LNCaP clone FGC (cell line): ENCODE measurements at regions not wholly inside any gene's neighbourhood (a gene's known extent, or its start where the extent isn't known, plus 50 kb on each side); places are given as distances from the start of the nearest gene placed in this dataset.
"Not testable (repeated sequence)": the region's sequence is repeated elsewhere in the genome, so short reads cannot be mapped to it uniquely, and the experiment has no call there.

Experiments used
- DNase-seq: peaks from one replicate; pipeline ENCODE4 v3.0.0-alpha.2; 2011; ENCODE audit warnings: low read depth
- H3K4me3 ChIP-seq: 2 replicates; pipeline ENCODE4 v1.5.1; 2011; ENCODE audit warnings: mild to moderate bottlenecking, low read depth, low read length, control low read depth
- TF ChIP-seq, protein P1 (sequence below): IDR thresholded peaks from 2 replicates; pipeline ENCODE4 v1.5.1; 2012; ENCODE audit warnings: mild to moderate bottlenecking; ENCODE audit not compliant: control insufficient read depth, insufficient read depth; ENCODE audit errors: extremely low read depth

DNA sequence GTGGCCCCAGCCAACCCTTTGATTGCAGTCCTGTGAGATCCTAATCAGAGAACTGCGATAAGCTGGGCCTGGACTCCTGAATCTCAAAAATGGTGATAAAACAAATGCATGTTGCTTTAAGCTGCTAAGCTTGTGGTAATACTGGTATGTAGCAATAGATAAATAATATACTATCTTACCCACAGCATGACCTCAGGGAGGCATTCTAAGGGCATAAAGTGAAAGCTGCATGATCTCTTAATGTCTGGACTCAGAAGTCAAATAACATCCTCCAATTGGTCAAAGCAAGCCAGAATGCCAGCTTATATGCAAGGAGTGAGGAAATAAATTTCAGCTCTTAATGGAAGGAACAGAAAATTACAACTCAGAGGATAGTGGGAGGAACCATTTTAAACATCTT is 246.1 kb downstream of the FSIP2 start:
- no peak overlapping the region for H3K4me3 ChIP-seq
- no peak for DNase-seq
- TF ChIP-seq, protein P1, sequence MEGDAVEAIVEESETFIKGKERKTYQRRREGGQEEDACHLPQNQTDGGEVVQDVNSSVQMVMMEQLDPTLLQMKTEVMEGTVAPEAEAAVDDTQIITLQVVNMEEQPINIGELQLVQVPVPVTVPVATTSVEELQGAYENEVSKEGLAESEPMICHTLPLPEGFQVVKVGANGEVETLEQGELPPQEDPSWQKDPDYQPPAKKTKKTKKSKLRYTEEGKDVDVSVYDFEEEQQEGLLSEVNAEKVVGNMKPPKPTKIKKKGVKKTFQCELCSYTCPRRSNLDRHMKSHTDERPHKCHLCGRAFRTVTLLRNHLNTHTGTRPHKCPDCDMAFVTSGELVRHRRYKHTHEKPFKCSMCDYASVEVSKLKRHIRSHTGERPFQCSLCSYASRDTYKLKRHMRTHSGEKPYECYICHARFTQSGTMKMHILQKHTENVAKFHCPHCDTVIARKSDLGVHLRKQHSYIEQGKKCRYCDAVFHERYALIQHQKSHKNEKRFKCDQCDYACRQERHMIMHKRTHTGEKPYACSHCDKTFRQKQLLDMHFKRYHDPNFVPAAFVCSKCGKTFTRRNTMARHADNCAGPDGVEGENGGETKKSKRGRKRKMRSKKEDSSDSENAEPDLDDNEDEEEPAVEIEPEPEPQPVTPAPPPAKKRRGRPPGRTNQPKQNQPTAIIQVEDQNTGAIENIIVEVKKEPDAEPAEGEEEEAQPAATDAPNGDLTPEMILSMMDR = no peak

DNA sequence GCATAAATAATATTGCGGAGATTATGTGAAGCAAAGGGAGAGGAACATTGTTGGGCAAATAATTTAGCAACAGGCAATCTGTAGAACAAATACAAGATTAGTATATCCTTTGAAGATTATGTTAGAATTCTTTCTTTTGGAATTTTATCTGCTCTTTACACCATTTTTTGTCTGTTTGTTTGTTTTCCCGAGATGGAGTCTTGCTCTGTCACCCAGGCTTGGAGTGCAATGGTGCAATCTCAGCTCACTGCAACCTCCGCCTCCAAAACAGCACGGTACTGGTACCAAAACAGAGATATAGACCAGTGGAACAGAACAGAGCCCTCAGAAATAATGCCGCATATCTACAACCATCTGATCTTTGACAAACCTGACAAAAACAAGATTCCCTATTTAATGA is 250.3 kb downstream of the FSIP2 start:
- not testable (repeated sequence) for H3K4me3 ChIP-seq, DNase-seq

DNA sequence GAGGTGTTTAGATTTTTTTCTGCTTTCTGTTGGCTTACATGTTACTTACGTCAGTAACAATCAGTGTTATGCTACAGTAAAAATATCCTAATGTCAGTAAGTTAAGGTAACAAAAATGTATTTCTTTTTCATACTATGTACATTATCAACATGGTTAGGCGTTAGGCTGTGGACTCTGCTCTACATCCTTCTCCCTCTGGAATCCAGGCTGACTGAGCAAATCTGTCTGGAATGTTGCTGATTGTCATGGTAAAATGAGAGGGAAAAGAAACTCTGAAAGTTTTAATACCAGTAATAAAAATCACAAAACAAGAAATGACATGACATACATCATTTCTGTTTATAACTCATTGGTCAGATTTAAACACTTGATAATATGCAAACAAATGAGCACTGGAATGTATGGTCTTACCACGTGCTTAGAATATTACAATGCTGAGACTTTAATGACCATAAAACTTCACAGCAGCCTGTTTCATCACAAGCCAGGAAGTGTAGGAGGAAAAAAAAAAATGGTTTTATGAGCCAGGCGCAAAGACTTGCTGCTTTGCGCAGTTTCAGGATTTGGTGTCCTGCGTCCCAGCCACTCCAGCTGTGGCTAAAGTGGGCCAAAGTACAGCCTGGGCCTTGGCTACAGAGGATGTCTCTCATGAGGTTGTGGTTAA is 252.4 kb downstream of the FSIP2 start:
- no peak for DNase-seq
- H3K4me3 ChIP-seq = no peak overlapping the region
- TF ChIP-seq, protein P1 = no peak

DNA sequence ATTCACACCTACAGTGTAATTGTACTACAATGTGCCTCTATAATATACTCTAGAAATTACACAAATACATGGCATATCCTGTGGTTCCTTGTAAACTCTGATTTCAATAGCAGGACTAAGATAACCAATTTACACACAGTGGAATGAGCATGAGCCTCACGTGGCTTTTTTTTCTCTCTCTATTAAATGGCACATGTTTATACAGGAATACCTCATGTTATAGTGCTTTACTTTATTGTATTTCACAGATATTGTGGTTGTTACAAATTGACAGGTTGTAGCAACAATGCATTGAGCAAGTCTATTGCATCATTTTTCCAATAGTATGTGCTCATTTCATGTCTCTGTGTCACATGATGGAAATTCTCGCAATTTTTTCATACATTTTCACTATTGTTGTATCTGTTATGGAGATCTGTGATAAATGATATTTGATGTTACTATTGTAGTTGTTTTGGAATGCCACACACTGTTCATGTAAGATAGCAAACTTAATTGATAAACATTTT is 260.0 kb downstream of the FSIP2 start:
- H3K4me3 ChIP-seq = no peak overlapping the region
- TF ChIP-seq, protein P1 = no peak
- no peak for DNase-seq

DNA sequence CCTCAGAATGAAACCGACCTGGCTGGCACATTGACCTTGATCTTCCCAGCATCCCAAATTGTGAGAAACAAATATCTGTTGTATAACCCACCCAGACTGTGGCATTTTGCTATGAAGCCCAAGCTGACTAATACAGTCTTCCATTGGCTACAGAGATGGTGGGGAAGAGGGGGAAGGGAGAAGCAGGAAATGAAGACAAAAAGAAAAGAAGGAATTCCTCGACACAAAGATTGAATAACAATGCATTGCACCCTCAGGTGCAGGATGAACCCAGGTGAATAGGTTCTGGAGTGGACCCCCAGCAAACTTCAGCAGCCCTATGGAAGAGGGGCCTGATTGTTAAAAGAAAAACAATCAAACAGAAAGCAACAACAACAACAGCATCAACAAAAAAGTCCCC is 270.7 kb downstream of the FSIP2 start:
- DNase-seq = no peak
- TF ChIP-seq, protein P1 = no peak
- H3K4me3 ChIP-seq = no peak overlapping the region

DNA sequence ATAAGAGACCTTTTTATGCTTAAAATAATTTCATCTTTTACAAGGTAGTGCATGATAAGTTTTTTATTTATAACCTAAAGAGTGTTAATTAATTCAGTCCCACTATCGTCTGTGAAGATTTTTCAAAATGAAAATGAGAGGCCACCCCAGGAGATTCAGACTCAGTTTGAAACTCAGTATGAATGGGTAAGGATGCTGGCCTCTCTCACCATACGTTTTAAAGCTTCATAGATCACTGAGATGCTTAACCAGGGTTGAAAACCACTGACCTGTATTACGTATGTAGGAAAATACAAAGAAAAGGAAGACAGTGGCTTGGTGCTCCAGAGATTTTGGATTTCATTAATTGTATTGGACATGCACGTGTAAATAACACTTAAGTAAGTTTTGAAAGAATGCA is 278.7 kb downstream of the FSIP2 start:
- H3K4me3 ChIP-seq = no peak overlapping the region
- TF ChIP-seq, protein P1 = no peak
- DNase-seq = no peak

DNA sequence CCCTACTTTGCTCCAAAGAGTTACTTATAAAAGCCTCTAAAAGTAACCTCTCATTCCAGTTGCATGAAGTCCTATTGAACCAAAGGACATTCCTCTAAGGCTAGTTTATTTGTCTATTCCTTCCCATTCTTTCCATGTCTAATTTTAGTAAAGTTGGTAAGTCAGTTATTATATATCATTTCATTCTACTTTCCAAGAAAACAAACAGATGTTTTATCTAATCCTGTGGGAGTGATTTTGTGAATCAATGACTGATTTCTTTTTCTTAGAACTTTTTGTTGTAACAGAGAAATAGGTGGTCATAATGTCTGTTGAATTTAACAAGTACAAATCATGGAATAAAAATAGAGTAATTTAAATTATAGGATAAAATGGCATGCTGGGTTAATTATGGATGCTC is 286.3 kb downstream of the FSIP2 start:
- H3K4me3 ChIP-seq = no peak overlapping the region
- TF ChIP-seq, protein P1 = no peak
- no peak for DNase-seq
